ENCODE measurements at regions not wholly inside any gene's neighbourhood (a gene's known extent, or its start where the extent isn't known, plus 50 kb on each side); places are given as distances from the start of the nearest gene placed in this dataset.
"Not testable (repeated sequence)": the region's sequence is repeated elsewhere in the genome, so short reads cannot be mapped to it uniquely, and the experiment has no call there.

- Histone ChIP-seq H3K9me3 (replicated peaks) (no peaks in the 10 kb centered on the region), H3K27me3 (replicated peaks) (no peaks in the 10 kb centered on the region), H3K27ac (no peak overlapping the region), H3K4me1 (replicated peaks) (no peaks in the 10 kb centered on the region), H3K4me3 (no peak overlapping the region), H3K36me3 (no peaks in the 10 kb centered on the region)
- no peak for DNase-seq (ENCODE audit: low read depth in 1 of 2, low spot score in 2 of 2)
These were observed 471.7 kb upstream of the KLHL1 start for GRCh38 chr13:70579941-70580340.

DNA sequence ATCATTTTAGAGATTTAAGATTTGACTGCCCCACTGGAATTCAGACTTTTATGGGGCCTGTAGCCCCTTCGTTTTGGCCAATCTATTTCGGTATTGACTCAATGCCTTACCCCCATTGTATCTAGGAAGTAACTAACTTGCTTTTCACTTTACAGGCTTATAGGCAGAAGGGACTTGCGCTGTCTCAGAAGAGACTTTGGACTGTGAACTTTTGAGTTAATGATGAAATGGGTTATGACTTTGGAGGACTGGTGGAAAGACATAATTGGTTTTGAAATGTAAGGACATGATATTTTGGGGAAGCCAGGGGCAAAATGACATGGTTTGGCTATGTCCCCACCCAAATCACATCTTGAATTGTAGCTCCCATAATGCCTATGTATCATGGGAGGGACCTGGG is 463.0 kb upstream of the KLHL1 start:
- Histone ChIP-seq H3K27ac (no peak overlapping the region), H3K4me1 (replicated peaks) (no peaks in the 10 kb centered on the region), H3K9me3 (replicated peaks) (no peaks in the 10 kb centered on the region), H3K27me3 (replicated peaks) (no peaks in the 10 kb centered on the region), H3K36me3 (no peaks in the 10 kb centered on the region), H3K4me3 (no peak overlapping the region)
- no peak for DNase-seq (ENCODE audit: low read depth in 1 of 2, low spot score in 2 of 2)

- no peak for DNase-seq (ENCODE audit: low read depth in 1 of 2, low spot score in 2 of 2)
- Histone ChIP-seq H3K4me3 (no peak overlapping the region), H3K4me1 (replicated peaks) (no peaks in the 10 kb centered on the region)
These were observed 460.3 kb upstream of the KLHL1 start for GRCh38 chr13:70568571-70568970.

DNA sequence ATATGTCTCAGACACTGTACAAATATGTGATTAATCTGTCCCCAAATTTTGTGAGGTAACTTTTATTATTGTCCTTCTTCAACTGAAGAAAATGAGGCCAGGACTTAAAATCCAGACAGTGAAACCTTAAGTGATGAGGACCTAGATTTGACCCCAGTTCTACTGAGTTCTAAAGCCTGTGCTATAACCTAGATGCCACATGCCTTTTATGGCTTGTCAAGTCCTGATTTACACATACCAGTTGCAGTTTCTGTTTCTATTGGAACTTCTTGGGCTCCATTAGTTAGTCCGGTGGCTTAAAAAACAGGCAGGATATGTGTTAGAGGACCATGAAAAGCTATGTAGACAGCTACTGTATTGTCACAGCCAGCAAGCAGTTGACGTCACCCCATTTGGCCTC is 436.5 kb upstream of the KLHL1 start:
- Histone ChIP-seq H3K9me3 (replicated peaks) (no peaks in the 10 kb centered on the region), H3K27me3 (replicated peaks) (no peaks in the 10 kb centered on the region), H3K36me3 (no peaks in the 10 kb centered on the region), H3K27ac (no peak overlapping the region), H3K4me3 (no peak overlapping the region), H3K4me1 (replicated peaks) (no peaks in the 10 kb centered on the region)
- DNase-seq (ENCODE audit: low read depth in 1 of 2, low spot score in 2 of 2), result no peak

More at GRCh38 chr13:70568571-70568970, 460.3 kb upstream of the KLHL1 start:
- no peaks in the 10 kb centered on the region for H3K36me3 ChIP-seq
- H3K27me3 ChIP-seq (replicated peaks), result no peaks in the 10 kb centered on the region
- H3K9me3 ChIP-seq (replicated peaks), result no peaks in the 10 kb centered on the region
- H3K27ac ChIP-seq, result no peak overlapping the region

DNA sequence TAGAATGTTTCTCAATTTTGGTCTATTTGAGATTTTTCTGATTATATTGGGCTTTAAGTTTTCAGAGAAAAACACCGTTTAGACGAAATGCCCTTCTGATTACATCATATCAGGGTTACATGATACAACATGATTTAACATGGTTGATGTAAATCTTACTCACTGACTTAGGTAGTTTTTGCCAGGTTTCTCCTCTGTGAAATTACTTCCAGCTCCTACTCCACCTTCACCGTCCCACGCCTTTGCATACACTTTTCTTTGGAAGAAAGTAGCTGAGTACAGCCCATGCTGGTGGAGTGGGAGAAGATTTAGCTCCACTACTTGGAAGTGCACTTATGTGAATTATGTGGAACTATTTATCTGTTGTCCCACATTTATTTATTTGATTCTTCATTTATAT is 433.2 kb upstream of the KLHL1 start:
- no peak for DNase-seq (ENCODE audit: low read depth in 1 of 2, low spot score in 2 of 2)
- Histone ChIP-seq H3K9me3 (replicated peaks) (no peaks in the 10 kb centered on the region), H3K4me1 (replicated peaks) (no peaks in the 10 kb centered on the region), H3K4me3 (no peak overlapping the region), H3K36me3 (no peaks in the 10 kb centered on the region), H3K27ac (no peak overlapping the region), H3K27me3 (replicated peaks) (no peaks in the 10 kb centered on the region)

- Histone ChIP-seq H3K36me3 (no peaks in the 10 kb centered on the region), H3K4me3 (no peak overlapping the region), H3K27me3 (replicated peaks) (no peaks in the 10 kb centered on the region), H3K9me3 (replicated peaks) (no peaks in the 10 kb centered on the region), H3K4me1 (replicated peaks) (no peaks in the 10 kb centered on the region), H3K27ac (no peak overlapping the region)
- no peak for DNase-seq (ENCODE audit: low read depth in 1 of 2, low spot score in 2 of 2)
These were observed 426.2 kb upstream of the KLHL1 start for GRCh38 chr13:70534466-70534865.

- Histone ChIP-seq H3K27me3 (replicated peaks) (no peaks in the 10 kb centered on the region), H3K4me3 (no peak overlapping the region), H3K4me1 (replicated peaks) (no peaks in the 10 kb centered on the region), H3K9me3 (replicated peaks) (no peaks in the 10 kb centered on the region), H3K36me3 (no peaks in the 10 kb centered on the region), H3K27ac (no peak overlapping the region)
- DNase-seq (ENCODE audit: low read depth in 1 of 2, low spot score in 2 of 2), result no peak
These were observed 421.4 kb upstream of the KLHL1 start for GRCh38 chr13:70529652-70530051.

DNA sequence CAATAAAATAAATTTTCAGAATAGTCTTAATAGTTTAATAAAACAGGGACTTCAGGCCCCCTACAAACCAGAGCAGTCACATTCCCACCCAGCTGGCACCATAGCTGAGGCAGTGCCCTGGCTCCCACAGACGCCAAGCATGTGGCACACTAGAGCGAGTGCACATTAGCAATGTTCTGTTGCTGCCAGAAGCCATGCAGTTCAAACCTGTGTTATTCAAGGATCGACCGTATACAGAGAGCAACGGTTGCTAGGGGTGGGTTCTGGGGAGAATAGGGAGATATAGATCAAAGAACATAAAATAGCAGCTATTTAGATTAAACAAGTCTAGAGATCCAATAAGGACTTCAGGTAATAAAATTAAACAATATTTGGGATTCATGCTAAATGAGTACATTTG is 419.3 kb upstream of the KLHL1 start:
- Histone ChIP-seq H3K9me3 (replicated peaks) (no peaks in the 10 kb centered on the region), H3K27me3 (replicated peaks) (no peaks in the 10 kb centered on the region), H3K27ac (no peak overlapping the region), H3K36me3 (no peaks in the 10 kb centered on the region), H3K4me1 (replicated peaks) (no peaks in the 10 kb centered on the region), H3K4me3 (no peak overlapping the region)
- no peak for DNase-seq (ENCODE audit: low read depth in 1 of 2, low spot score in 2 of 2)

DNA sequence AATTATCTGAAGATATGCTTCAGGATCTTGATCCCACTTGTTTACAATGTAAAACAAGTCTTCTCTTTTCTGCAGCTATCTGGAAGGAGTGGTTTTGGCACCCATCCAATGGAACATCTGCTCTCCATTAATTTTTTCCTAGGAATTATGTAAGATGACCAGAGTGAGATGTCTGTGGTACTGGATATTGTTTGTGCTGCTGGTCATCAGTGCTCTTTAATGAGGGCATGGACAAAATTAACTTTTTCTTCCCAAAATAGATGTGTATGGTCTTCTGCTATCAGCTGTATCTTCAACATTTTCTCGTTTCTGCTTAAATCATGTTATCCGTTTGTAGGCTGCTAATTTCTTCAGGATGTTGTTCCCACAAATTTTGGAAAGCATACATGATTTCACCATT is 415.4 kb upstream of the KLHL1 start:
- H3K27me3 ChIP-seq (replicated peaks), result no peaks in the 10 kb centered on the region
- no peaks in the 10 kb centered on the region for H3K9me3 ChIP-seq (replicated peaks)
- no peak overlapping the region for H3K4me3 ChIP-seq
- H3K36me3 ChIP-seq, result no peaks in the 10 kb centered on the region
- DNase-seq (ENCODE audit: low read depth in 1 of 2, low spot score in 2 of 2), result no peak
- H3K27ac ChIP-seq, result no peak overlapping the region
- no peaks in the 10 kb centered on the region for H3K4me1 ChIP-seq (replicated peaks)

GRCh38 chr13:70520275-70521036 is 412.2 kb upstream of the KLHL1 start:
- Histone ChIP-seq H3K27ac (no peak overlapping the region), H3K27me3 (replicated peaks) (no peaks in the 10 kb centered on the region)
- no peak for DNase-seq (ENCODE audit: low read depth in 1 of 2, low spot score in 2 of 2)

GRCh38 chr13:70518081-70518480 is 409.8 kb upstream of the KLHL1 start:
- Histone ChIP-seq H3K27me3 (replicated peaks) (no peaks in the 10 kb centered on the region), H3K9me3 (replicated peaks) (no peaks in the 10 kb centered on the region), H3K4me1 (replicated peaks) (no peaks in the 10 kb centered on the region), H3K27ac (no peak overlapping the region), H3K4me3 (no peak overlapping the region), H3K36me3 (no peaks in the 10 kb centered on the region)
- no peak for DNase-seq (ENCODE audit: low read depth in 1 of 2, low spot score in 2 of 2)

More at GRCh38 chr13:70520275-70521036, 412.2 kb upstream of the KLHL1 start:
- no peaks in the 10 kb centered on the region for H3K9me3 ChIP-seq (replicated peaks)
- no peak overlapping the region for H3K4me3 ChIP-seq
- H3K36me3 ChIP-seq, result no peaks in the 10 kb centered on the region
- no peaks in the 10 kb centered on the region for H3K4me1 ChIP-seq (replicated peaks)

DNA sequence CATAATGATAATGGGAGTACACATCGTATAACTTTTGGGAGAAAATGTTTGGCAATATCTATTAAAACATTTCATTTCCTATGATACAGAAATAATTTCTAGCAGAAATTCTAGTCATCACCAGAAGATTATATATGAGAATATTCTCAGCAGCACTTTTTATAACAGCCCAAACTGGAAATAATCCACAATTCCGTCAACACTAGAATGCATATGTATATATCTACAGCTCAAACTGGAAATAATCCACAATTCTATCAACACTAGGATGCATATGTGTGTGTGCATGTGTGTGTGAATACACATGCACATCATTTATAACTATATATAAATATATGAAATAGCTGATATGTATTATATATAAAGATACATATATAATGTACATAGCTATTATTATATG is 408.0 kb upstream of the KLHL1 start:
- DNase-seq (ENCODE audit: low read depth in 1 of 2, low spot score in 2 of 2), result no peak
- no peaks in the 10 kb centered on the region for H3K36me3 ChIP-seq
- no peaks in the 10 kb centered on the region for H3K4me1 ChIP-seq (replicated peaks)
- H3K27ac ChIP-seq, result no peak overlapping the region
- H3K9me3 ChIP-seq (replicated peaks), result no peaks in the 10 kb centered on the region
- H3K27me3 ChIP-seq (replicated peaks), result no peaks in the 10 kb centered on the region
- no peak overlapping the region for H3K4me3 ChIP-seq

GRCh38 chr13:70511861-70512417 is 403.7 kb upstream of the KLHL1 start:
- H3K27ac ChIP-seq; H3K9me3 ChIP-seq (replicated peaks); H3K4me1 ChIP-seq (replicated peaks); H3K4me3 ChIP-seq; H3K36me3 ChIP-seq; DNase-seq (ENCODE audit: low read depth in 1 of 2, low spot score in 2 of 2); H3K27me3 ChIP-seq (replicated peaks): not testable (repeated sequence)

DNA sequence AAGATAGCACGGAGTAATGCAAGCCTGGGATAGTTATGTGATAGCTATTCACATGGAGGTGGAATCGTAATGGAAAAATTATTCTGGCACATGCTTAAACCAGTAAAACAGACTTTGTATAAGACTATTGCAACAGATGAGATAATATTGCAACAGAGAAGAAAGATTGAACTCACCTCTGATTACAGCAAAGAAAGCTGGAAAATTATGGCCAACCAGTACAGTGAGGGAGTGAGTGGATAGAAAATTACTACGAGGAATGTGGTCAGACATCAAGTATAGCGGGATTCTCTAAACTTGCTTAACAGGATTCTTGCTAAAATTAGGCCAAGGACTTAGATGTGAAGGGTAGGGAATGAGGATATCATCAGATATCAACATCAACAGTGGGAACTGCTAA is 397.6 kb upstream of the KLHL1 start:
- H3K36me3 ChIP-seq, result no peaks in the 10 kb centered on the region

GRCh38 chr13:70502944-70503343 is 394.7 kb upstream of the KLHL1 start:
- Histone ChIP-seq H3K27ac (no peak overlapping the region), H3K9me3 (replicated peaks) (no peaks in the 10 kb centered on the region), H3K4me3 (no peak overlapping the region), H3K27me3 (replicated peaks) (no peaks in the 10 kb centered on the region), H3K36me3 (no peaks in the 10 kb centered on the region), H3K4me1 (replicated peaks) (no peaks in the 10 kb centered on the region)
- DNase-seq (ENCODE audit: low read depth in 1 of 2, low spot score in 2 of 2), result no peak

More for the DNA sequence above, 397.6 kb upstream of the KLHL1 start:
- Histone ChIP-seq H3K27ac (no peak overlapping the region), H3K4me1 (replicated peaks) (no peaks in the 10 kb centered on the region), H3K4me3 (no peak overlapping the region), H3K27me3 (replicated peaks) (no peaks in the 10 kb centered on the region), H3K9me3 (replicated peaks) (no peaks in the 10 kb centered on the region)
- DNase-seq (ENCODE audit: low read depth in 1 of 2, low spot score in 2 of 2), result no peak
